Sigmoid colon (tissue), 4 donors: ENCODE measurements at regions not wholly inside any gene's neighbourhood (a gene's known extent, or its start where the extent isn't known, plus 50 kb on each side); places are given as distances from the start of the nearest gene placed in this dataset.

ENCODE experiments used
- CTCF ChIP-seq, 4 experiments: fragments of 450-650 bp in 3 of 4; fragments of 200-600 bp in 1 of 4; IDR thresholded peaks; one replicate each; pipeline ENCODE4 v1.5.1; 2016 to 2019; ENCODE audit warnings: antibody characterized with exemption in 4 of 4, mild to moderate bottlenecking in 3 of 4, moderate library complexity in 2 of 4
- EP300 ChIP-seq, 4 donors: sonication (generic); formaldehyde crosslinking; IDR thresholded peaks; one replicate each; pipeline ENCODE4 v1.6.1; 2017; ENCODE audit warnings: antibody characterized with exemption in 4 of 4
- POLR2A ChIP-seq, 2 donors: fragments of 450-650 bp; IDR thresholded peaks; one replicate each; pipeline ENCODE4 v1.6.1; 2016; ENCODE audit warnings: antibody characterized with exemption in 2 of 2, mild to moderate bottlenecking in 2 of 2, moderate library complexity in 2 of 2
- POLR2AphosphoS5 ChIP-seq, 4 donors: sonication (generic); formaldehyde crosslinking; IDR thresholded peaks; one replicate each; pipeline ENCODE4 v1.6.1; 2017; ENCODE audit warnings: antibody characterized with exemption in 4 of 4

GRCh38 chr2:215847056-215847455, 166.3 kb downstream of the MREG start:
- no peak for TF ChIP-seq POLR2A (IDR thresholded peaks at IDR 0.05)
- no peak for TF ChIP-seq CTCF (IDR thresholded peaks at IDR 0.05)
- TF ChIP-seq POLR2AphosphoS5 (IDR thresholded peaks at IDR 0.05): no peak
- no peak for TF ChIP-seq EP300 (IDR thresholded peaks at IDR 0.05)
